Epithelial cell of proximal tubule (primary cell): ENCODE measurements at regions not wholly inside any gene's neighbourhood (a gene's known extent, or its start where the extent isn't known, plus 50 kb on each side); places are given as distances from the start of the nearest gene placed in this dataset.

Experiments
- DNase-seq: peaks from one replicate; pipeline ENCODE4 v3.0.0-alpha.2; 2011; ENCODE audit warnings: low read depth
- H3K4me3 ChIP-seq: 2 replicates; pipeline ENCODE4 v1.5.1; 2011; ENCODE audit warnings: low read depth, mild to moderate bottlenecking, low read length
- TF ChIP-seq, protein P1 (sequence below): conservative IDR thresholded peaks from 2 replicates; pipeline ENCODE4 v1.5.1; 2012; ENCODE audit warnings: low read depth, mild to moderate bottlenecking, low read length

DNA sequence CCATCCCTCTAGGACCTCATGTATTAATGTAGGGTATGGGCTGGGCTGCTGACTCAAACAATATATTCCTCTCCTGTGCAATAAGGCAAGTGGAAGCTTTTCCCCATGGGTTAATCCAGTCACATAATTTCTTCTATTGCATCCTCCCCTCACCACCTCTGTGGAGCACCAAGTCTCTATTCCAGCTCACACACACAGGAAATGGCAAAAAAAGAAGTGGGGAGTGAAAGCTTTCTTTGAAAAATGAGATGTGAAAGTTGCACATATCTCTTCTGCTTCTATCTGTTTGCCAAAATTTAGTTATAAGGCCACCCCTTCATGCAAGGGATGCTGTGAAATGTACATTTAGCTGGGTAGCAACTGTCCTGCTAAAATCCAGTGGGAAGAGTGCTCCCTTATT lies 121.3 kb downstream of the CDC42EP3 start:
- TF ChIP-seq, protein P1, sequence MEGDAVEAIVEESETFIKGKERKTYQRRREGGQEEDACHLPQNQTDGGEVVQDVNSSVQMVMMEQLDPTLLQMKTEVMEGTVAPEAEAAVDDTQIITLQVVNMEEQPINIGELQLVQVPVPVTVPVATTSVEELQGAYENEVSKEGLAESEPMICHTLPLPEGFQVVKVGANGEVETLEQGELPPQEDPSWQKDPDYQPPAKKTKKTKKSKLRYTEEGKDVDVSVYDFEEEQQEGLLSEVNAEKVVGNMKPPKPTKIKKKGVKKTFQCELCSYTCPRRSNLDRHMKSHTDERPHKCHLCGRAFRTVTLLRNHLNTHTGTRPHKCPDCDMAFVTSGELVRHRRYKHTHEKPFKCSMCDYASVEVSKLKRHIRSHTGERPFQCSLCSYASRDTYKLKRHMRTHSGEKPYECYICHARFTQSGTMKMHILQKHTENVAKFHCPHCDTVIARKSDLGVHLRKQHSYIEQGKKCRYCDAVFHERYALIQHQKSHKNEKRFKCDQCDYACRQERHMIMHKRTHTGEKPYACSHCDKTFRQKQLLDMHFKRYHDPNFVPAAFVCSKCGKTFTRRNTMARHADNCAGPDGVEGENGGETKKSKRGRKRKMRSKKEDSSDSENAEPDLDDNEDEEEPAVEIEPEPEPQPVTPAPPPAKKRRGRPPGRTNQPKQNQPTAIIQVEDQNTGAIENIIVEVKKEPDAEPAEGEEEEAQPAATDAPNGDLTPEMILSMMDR = no peak
- no peak for DNase-seq
- H3K4me3 ChIP-seq = no peak overlapping the region

DNA sequence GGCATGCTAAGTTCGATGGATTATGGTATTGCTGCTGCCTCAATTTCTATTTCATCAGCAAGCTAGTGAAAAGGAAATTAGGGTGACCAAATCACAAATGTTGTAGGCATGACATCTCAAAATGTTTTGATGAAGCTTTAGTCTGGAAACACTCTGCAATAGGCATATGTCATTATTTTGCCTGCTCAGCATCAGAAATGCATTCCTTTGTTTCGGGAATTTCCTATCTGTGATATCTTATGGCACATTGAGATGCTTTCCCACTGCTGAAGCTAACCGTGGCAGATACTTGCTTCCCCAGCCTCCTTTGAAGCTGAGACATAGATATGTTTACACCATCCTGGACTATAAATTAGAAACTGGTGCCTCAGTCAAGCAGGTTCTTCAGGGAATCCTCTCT lies 119.7 kb downstream of the CDC42EP3 start:
- no peak overlapping the region for H3K4me3 ChIP-seq
- DNase-seq = no peak
- TF ChIP-seq, protein P1 = no peak

DNA sequence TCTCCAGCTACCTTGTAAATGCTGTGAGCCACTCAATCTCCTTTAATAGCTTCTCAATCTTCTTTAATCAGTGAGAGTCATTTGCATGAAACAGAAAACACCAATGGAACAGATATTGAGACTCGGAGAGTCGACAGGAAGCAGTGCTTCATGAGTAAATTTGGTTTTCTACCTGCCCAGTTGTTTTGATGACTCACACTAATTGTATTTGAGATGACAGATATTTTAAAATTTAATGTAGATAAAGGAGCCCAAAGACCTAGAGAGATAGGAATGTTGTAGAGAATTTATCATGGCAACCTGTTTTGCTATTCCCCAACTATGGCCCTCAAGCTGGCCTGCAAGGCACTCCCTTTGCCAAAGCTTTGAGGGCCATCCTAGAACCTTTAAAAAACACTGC lies 119.1 kb downstream of the CDC42EP3 start:
- DNase-seq = no peak
- no peak overlapping the region for H3K4me3 ChIP-seq
- TF ChIP-seq, protein P1 = no peak

DNA sequence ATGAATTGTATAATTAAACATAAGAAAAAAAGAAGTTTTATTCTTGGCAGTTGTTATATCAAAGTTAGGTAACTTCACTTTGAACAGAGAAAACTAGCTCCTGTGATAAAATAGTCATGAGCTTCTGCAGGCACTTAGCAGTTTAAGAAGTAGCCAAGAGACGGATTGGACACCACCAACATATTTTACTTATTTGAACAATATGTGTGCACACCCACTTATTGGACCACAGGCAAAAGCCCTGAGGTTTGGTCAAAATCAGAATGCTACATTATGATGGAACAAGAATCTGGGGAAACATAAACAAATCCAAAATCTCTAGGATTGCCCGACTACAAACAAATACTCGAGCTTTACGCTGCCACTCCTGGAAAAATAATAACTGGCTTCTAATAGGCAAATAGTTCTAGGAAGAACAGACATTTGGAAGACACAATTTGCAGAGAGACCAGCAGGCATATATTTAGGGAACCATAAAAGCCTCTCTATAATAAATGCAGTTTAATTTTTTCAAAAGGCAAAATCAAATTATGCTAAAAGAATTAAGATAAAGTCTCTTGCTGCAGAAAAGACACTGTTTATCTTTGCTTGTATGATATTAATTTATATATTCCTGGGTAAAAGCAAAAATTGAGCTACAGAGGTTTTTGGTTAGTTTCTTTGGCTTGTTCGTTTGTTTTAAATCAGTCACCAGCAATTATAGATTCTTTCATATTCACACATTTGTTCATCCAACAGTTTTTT lies 117.9 kb downstream of the CDC42EP3 start:
- DNase-seq = no peak
- no peak overlapping the region for H3K4me3 ChIP-seq
- TF ChIP-seq, protein P1 = no peak

DNA sequence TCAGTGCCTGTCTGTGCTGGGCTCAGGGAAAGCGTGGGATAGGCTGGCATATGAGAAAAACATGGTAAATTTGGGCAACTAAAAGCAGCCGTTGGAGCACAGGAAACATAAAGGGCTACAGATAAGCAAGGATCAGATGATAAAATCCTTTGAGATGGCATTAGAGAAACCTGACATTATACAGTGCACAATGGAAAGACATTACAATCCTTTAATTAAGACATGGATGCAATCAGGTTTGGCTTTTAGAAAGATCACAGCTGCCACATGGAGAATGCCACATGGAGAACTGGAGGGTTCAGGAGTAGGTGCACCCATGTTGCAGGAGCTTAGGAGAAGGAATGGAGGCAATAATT lies 117.3 kb downstream of the CDC42EP3 start:
- DNase-seq = no peak
- TF ChIP-seq, protein P1 = no peak
- no peak overlapping the region for H3K4me3 ChIP-seq

DNA sequence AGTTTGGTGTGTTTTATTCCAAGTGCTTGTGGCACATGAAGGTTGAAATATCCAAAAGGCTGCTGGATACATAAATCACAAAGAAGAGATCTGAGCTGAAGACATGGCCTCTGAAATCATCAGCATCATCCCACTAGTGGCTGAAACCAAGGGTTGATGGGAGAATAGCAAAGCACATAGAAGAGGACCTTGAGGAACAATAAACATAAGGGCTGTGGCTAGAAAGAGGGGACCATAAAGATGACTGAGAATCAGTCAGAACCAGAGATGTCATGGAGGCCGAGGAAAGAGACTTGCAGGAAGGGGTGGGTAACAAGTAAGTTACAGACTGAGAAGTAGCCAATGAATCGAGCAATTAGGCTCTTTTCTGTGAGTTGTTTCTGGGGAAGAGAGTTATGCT lies 116.8 kb downstream of the CDC42EP3 start:
- no peak overlapping the region for H3K4me3 ChIP-seq
- no peak for DNase-seq
- TF ChIP-seq, protein P1 = no peak

DNA sequence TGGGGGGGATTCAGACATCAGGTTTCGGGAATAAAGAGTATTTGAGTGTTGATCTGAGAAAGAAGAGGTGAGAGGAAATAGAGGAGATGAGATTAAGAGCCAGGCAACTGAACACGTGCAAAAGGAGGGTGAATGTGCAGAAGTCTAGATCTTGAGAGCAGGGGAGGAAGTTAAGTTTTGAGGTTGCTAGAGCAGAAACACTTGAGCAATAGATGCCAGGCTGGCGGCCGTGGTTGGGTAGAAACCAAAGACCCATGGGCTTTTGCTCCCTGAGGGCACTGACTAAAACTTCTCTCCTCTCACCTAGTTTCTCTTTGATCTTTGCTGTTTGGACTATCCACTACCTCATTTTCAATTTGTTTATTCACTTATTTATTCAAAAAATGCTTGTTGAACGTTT lies 116.0 kb downstream of the CDC42EP3 start:
- TF ChIP-seq, protein P1 = no peak
- H3K4me3 ChIP-seq = no peak overlapping the region
- DNase-seq = no peak
